ENCODE measurements at regions not wholly inside any gene's neighbourhood (a gene's known extent, or its start where the extent isn't known, plus 50 kb on each side); places are given as distances from the start of the nearest gene placed in this dataset.
A peak's percentile ranks its signal among the peaks of the same experiment; 100 is the strongest.

- Mint-ChIP-seq H3K27ac (no peak overlapping the region), H3K27me3 (ENCODE audit: low read depth in 3 of 3) (peaks cover 4 to 5% (median 4%) of the 10 kb centered on the region in 3 donors), H3K4me3 (no peak overlapping the region), H3K36me3 (no peaks in the 10 kb centered on the region), H3K4me1 (peaks cover 0 to 6% of the 10 kb centered on the region in 2 donors), H3K9me3 (no peaks in the 10 kb centered on the region)
- DNase-seq: no peak
Observed at GRCh38 chrX:43556207-43556606, 99.9 kb upstream of the MAOA start.

DNA sequence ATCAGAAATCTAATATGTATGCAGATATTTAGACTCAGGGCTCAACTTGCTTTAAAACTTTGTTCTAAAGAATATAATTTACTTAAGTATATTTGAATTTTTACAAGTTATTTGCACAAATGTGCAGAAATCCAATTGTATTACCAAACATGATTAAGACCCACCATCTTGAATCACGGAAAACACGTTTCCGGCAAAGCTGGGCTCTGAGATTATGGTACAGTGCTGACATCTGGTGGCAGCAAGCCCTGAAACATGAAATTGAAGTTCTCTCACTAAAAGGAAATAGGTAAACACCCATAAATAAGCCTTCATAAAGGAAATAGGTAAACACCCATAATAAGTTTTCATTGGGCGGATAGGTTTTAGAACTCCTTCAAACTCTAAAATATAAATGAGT, 98.3 kb upstream of the MAOA start:
- H3K27me3 Mint-ChIP-seq (ENCODE audit: low read depth in 3 of 3): peaks cover 4 to 7% (median 4%) of the 10 kb centered on the region in 3 donors
- DNase-seq: peak; percentile 7 to 47 (median 28)
- no peaks in the 10 kb centered on the region for H3K36me3 Mint-ChIP-seq
- peaks cover 0 to 6% of the 10 kb centered on the region in 2 donors for H3K4me1 Mint-ChIP-seq
- no peak overlapping the region for H3K27ac Mint-ChIP-seq
- H3K9me3 Mint-ChIP-seq: no peaks in the 10 kb centered on the region
- H3K4me3 Mint-ChIP-seq: no peak overlapping the region

DNA sequence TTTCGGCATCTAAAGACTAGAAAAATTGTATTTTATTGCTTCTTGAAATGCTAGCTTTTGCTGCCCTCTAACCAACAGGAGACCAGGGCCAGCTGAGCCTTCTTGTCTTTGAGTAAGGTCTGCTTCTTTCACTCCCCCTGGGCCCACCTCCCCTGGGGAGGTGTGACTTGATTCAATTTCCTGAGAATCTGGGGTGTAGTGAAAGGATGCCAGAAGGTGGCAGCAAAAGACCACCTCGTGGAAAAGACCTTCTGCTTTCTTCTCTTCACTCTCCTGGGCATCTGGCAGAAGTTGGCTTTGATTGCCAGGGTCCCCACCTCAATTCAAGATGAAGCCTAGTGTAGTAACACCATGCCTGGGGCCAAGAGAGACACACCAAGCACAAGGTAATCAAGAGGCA, 96.5 kb upstream of the MAOA start:
- H3K27ac Mint-ChIP-seq: no peak overlapping the region
- H3K4me3 Mint-ChIP-seq: no peak overlapping the region
- peak in 1 of 3 donors; percentile 5 for DNase-seq

DNA sequence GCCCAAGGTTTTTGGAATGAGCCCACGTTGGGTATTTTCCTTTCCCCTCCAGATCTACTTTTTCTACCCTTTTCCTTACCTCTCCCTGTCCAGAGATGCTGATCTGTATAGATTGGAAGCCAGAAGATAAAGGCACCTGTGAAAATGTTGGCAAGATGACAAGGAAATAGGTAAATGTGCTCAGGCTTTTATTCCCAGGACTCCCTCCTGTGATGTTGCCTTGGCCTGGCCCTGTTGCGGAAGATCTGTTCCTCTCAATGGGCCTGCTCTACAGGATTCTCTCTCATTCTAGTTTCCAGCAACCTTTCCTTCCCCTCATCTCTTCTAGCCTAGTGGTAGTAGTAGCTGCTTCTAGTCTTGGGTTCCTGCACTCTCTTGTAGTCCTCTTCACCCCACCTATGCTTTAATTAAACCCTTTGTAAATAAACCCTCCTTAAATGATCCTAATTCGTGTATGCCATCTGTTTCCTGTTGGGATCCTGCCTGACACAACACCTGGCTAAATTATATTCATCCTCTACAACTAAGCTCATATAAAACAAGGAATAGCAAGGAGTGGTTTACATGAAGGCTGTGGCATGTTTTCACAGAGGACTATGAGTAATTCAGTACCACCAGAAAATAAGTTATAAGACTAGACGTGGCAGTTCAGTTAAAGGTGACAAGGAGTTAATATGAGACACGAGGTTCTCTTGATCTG, 95.7 kb upstream of the MAOA start:
- Mint-ChIP-seq H3K4me3 (no peak overlapping the region), H3K27me3 (ENCODE audit: low read depth in 3 of 3) (peaks cover 7 to 10% (median 7%) of the 10 kb centered on the region in 3 donors), H3K4me1 (peaks cover 0 to 6% of the 10 kb centered on the region in 2 donors), H3K27ac (no peak overlapping the region), H3K9me3 (no peaks in the 10 kb centered on the region), H3K36me3 (no peaks in the 10 kb centered on the region)
- DNase-seq: no peak

More for the DNA sequence above, 96.5 kb upstream of the MAOA start:
- H3K9me3 Mint-ChIP-seq: no peaks in the 10 kb centered on the region
- peaks cover 5 to 7% (median 7%) of the 10 kb centered on the region in 3 donors for H3K27me3 Mint-ChIP-seq (ENCODE audit: low read depth in 3 of 3)
- H3K36me3 Mint-ChIP-seq: no peaks in the 10 kb centered on the region
- H3K4me1 Mint-ChIP-seq: peaks cover 0 to 6% of the 10 kb centered on the region in 2 donors

DNA sequence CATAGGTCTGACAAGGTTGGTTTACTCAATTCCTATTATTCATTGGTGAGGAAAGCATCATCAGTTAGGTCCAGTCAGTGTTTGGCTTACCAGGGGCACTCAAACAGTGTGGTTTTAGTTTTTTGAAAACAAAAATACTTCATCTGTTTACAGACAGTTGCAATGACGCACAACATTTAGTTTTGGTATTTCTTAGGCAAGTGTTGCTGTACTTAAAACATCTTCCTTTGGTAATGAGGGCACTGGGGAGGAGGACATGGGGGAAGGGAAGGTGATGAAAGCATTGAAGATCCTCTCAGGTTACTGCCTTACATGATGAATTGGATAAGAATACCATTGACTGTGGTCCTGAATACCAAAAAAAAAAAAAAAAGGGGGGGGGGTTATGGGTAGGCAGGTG, 93.7 kb upstream of the MAOA start:
- Mint-ChIP-seq H3K4me3 (no peak overlapping the region), H3K9me3 (no peaks in the 10 kb centered on the region), H3K36me3 (no peaks in the 10 kb centered on the region), H3K27me3 (ENCODE audit: low read depth in 3 of 3) (peaks cover 2 to 7% (median 7%) of the 10 kb centered on the region in 3 donors), H3K27ac (no peak overlapping the region), H3K4me1 (peaks cover 0 to 5% of the 10 kb centered on the region in 2 donors)
- no peak for DNase-seq

- no peaks in the 10 kb centered on the region for H3K36me3 Mint-ChIP-seq
- H3K4me1 Mint-ChIP-seq: no peaks in the 10 kb centered on the region
- no peak overlapping the region for H3K4me3 Mint-ChIP-seq
- peaks cover 2 to 7% (median 6%) of the 10 kb centered on the region in 3 donors for H3K27me3 Mint-ChIP-seq (ENCODE audit: low read depth in 3 of 3)
- no peak for DNase-seq
- H3K9me3 Mint-ChIP-seq: no peaks in the 10 kb centered on the region
- H3K27ac Mint-ChIP-seq: no peak overlapping the region
Observed at GRCh38 chrX:43564953-43565352, 91.1 kb upstream of the MAOA start.

GRCh38 chrX:43566170-43566569, 89.9 kb upstream of the MAOA start:
- DNase-seq: no peak
- H3K9me3 Mint-ChIP-seq: no peaks in the 10 kb centered on the region
- no peaks in the 10 kb centered on the region for H3K4me1 Mint-ChIP-seq
- no peaks in the 10 kb centered on the region for H3K36me3 Mint-ChIP-seq
- peaks cover 2 to 6% (median 2%) of the 10 kb centered on the region in 3 donors for H3K27me3 Mint-ChIP-seq (ENCODE audit: low read depth in 3 of 3)
- H3K27ac Mint-ChIP-seq: no peak overlapping the region
- no peak overlapping the region for H3K4me3 Mint-ChIP-seq

- Mint-ChIP-seq H3K9me3 (no peaks in the 10 kb centered on the region), H3K27me3 (ENCODE audit: low read depth in 3 of 3) (peaks cover 0 to 15% (median 2%) of the 10 kb centered on the region in 3 donors), H3K36me3 (no peaks in the 10 kb centered on the region), H3K27ac (no peak overlapping the region), H3K4me3 (no peak overlapping the region), H3K4me1 (no peaks in the 10 kb centered on the region)
- DNase-seq: no peak
Observed at GRCh38 chrX:43573441-43574015, 82.6 kb upstream of the MAOA start.

GRCh38 chrX:43580621-43581020, 75.5 kb upstream of the MAOA start:
- Mint-ChIP-seq H3K4me3 (no peak overlapping the region), H3K36me3 (no peaks in the 10 kb centered on the region), H3K4me1 (no peaks in the 10 kb centered on the region), H3K9me3 (no peaks in the 10 kb centered on the region), H3K27ac (no peak overlapping the region), H3K27me3 (ENCODE audit: low read depth in 3 of 3) (peaks cover 0 to 8% (median 0%) of the 10 kb centered on the region in 3 donors)
- DNase-seq: no peak

DNA sequence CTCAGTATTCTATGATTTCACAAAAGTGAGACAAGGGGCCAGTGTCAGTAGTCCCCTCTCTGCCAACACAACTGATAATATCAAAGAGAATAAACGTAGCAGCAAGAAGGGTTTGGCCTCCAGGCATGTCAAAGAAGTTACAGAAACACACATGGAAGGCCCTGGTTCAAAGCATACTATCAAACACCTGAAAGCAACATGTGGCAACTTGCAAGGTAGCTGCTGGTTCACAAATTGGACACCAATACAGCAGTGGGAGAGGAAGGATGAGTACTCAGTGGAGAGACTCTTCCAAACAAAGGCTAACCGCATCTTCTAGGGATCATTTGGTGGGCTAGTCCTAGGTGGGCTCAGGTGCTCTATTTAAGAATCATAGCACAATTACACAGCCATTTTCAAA, 74.9 kb upstream of the MAOA start:
- DNase-seq: no peak
- H3K4me1 Mint-ChIP-seq: no peaks in the 10 kb centered on the region
- H3K27ac Mint-ChIP-seq: no peak overlapping the region
- H3K36me3 Mint-ChIP-seq: no peaks in the 10 kb centered on the region
- no peaks in the 10 kb centered on the region for H3K9me3 Mint-ChIP-seq
- no peak overlapping the region for H3K4me3 Mint-ChIP-seq
- peaks cover 0 to 10% (median 0%) of the 10 kb centered on the region in 3 donors for H3K27me3 Mint-ChIP-seq (ENCODE audit: low read depth in 3 of 3)

DNA sequence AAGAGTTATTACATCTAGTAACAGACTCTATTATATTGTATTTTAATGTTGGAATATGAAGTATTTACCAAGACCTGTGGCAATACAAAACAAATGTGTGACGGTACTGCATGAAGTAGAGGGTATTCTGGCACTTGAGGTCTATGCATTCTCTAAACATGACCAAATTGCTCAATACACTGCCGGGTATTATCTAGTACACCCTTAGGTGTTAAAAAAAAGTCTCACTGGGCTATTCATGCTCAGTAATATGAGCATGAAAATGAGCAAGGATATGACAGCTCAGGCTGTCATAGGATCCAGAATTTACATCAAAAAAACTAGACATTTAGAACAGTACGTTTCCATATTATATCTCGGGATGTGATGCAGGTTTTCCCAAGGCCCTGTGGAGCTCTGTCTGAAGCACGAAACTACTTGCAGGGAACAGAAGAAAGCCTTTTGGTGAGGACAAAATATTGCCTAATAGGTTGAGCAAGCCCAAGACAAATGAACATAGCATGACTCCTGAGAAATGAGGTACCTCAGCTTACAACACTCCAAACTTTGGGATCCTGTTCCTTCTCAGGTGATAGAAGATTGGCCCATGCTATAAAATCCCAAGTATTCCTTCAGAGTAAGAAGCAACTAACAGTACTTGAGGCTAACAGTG, 74.1 kb upstream of the MAOA start:
- Mint-ChIP-seq H3K9me3 (no peaks in the 10 kb centered on the region), H3K27ac (no peak overlapping the region), H3K36me3 (no peaks in the 10 kb centered on the region), H3K27me3 (ENCODE audit: low read depth in 3 of 3) (peaks cover 0 to 12% (median 0%) of the 10 kb centered on the region in 3 donors), H3K4me1 (no peaks in the 10 kb centered on the region), H3K4me3 (no peak overlapping the region)
- DNase-seq: no peak

DNA sequence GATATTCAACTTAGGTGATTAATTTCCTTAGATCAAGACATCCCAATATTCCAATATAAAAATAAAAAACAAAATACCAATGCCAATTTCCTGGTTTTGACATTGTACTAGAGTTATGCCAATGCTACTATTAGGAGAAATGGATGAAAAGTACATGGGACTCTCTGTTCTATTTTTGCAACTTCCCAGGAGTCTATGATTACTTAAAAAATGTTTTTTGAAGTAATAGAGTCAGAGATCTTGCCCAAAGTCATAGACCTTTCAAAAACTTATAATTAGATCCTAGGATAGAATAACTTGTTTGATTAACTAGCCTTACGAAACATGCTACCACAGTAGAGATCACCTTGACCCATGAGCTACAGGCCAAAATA, 73.6 kb upstream of the MAOA start:
- Mint-ChIP-seq H3K36me3 (no peaks in the 10 kb centered on the region), H3K4me1 (no peaks in the 10 kb centered on the region), H3K4me3 (no peak overlapping the region), H3K27me3 (ENCODE audit: low read depth in 3 of 3) (peaks cover 0 to 7% (median 0%) of the 10 kb centered on the region in 3 donors), H3K9me3 (no peaks in the 10 kb centered on the region), H3K27ac (no peak overlapping the region)
- no peak for DNase-seq

- no peaks in the 10 kb centered on the region for H3K36me3 Mint-ChIP-seq
- H3K4me1 Mint-ChIP-seq: no peaks in the 10 kb centered on the region
- no peak for DNase-seq
- H3K27ac Mint-ChIP-seq: no peak overlapping the region
- no peaks in the 10 kb centered on the region for H3K9me3 Mint-ChIP-seq
- peaks cover 0 to 6% (median 0%) of the 10 kb centered on the region in 3 donors for H3K27me3 Mint-ChIP-seq (ENCODE audit: low read depth in 3 of 3)
- H3K4me3 Mint-ChIP-seq: no peak overlapping the region
Observed at GRCh38 chrX:43585922-43586321, 70.2 kb upstream of the MAOA start.

- Mint-ChIP-seq H3K4me1 (no peaks in the 10 kb centered on the region), H3K9me3 (no peaks in the 10 kb centered on the region), H3K4me3 (no peak overlapping the region), H3K27ac (no peak overlapping the region), H3K36me3 (no peaks in the 10 kb centered on the region), H3K27me3 (ENCODE audit: low read depth in 3 of 3) (peaks cover 0 to 6% (median 0%) of the 10 kb centered on the region in 3 donors)
- no peak for DNase-seq
Observed at GRCh38 chrX:43586830-43587229, 69.3 kb upstream of the MAOA start.

All from immature natural killer cell (primary cell).